Caco-2 (cell line): ENCODE measurements at regions not wholly inside any gene's neighbourhood (a gene's known extent, or its start where the extent isn't known, plus 50 kb on each side); places are given as distances from the start of the nearest gene placed in this dataset.

ENCODE experiments used
- BruUV-seq: library from RNA; stranded (reverse); fragments of 400-500 nt; replicated peaks from 2 replicates; lab custom pipeline; 2021; lab: Mats Ljungman, UMichigan
- CTCF ChIA-PET: fragments of 300-600 bp; sonication (Branson Sonifier 250); formaldehyde crosslinking; loops from one replicate; lab custom pipeline; 2022; ENCODE audit warnings: antibody characterized with exemption; lab: Charles Lee
- POLR2A ChIA-PET: fragments of 300-600 bp; sonication (Branson Sonifier 250); formaldehyde crosslinking; loops from one replicate; lab custom pipeline; 2022; ENCODE audit warnings: antibody characterized with exemption; lab: Charles Lee
- DNase-seq, 2 experiments: peaks; one replicate each; pipeline versions ENCODE4 v3.0.0 to v3.0.0-alpha.2; 2020 to 2022
- H3K27me3 ChIP-seq: replicated peaks from 2 replicates; pipeline ENCODE4 v1.6.0; 2011; ENCODE audit warnings: low read length; ENCODE audit not compliant: control insufficient read depth, insufficient read depth
- H3K36me3 ChIP-seq: 2 replicates; pipeline ENCODE4 v1.5.1; 2011; ENCODE audit warnings: low read length; ENCODE audit not compliant: control insufficient read depth, insufficient read depth
- H3K4me1 ChIP-seq: fragments of 250-450 bp; sonication (Bioruptor Pico); 2 replicates; pipeline ENCODE4 v1.5.1; 2020; ENCODE audit warnings: mild to moderate bottlenecking
- H3K4me3 ChIP-seq: 2 replicates; pipeline ENCODE4 v1.5.1; 2011; ENCODE audit warnings: low read depth, mild to moderate bottlenecking, control low read depth, low read length
- H3K9me3 ChIP-seq: fragments of 250-450 bp; sonication (Bioruptor Pico); 2 replicates; pipeline ENCODE4 v1.5.1; 2020; ENCODE audit warnings: mild to moderate bottlenecking, moderate library complexity
- H3K27ac Mint-ChIP-seq: one replicate; pipeline ENCODE4 v1.8.0; 2022; ENCODE audit warnings: mixed read lengths; ENCODE audit not compliant: unreplicated experiment
- H3K27me3 Mint-ChIP-seq: one replicate; pipeline ENCODE4 v1.8.0; 2022; ENCODE audit warnings: mixed read lengths; ENCODE audit not compliant: insufficient read depth, unreplicated experiment
- H3K36me3 Mint-ChIP-seq: one replicate; pipeline ENCODE4 v1.8.0; 2022; ENCODE audit warnings: mild to moderate bottlenecking, mixed read lengths; ENCODE audit not compliant: insufficient read depth, unreplicated experiment
- H3K4me1 Mint-ChIP-seq: one replicate; pipeline ENCODE4 v1.8.0; 2022; ENCODE audit warnings: low read depth, mixed read lengths; ENCODE audit not compliant: unreplicated experiment
- H3K4me3 Mint-ChIP-seq: one replicate; pipeline ENCODE4 v1.8.0; 2022; ENCODE audit warnings: mild to moderate bottlenecking, moderate library complexity, mixed read lengths; ENCODE audit not compliant: unreplicated experiment
- H3K9me3 Mint-ChIP-seq: one replicate; pipeline ENCODE4 v1.8.0; 2022; ENCODE audit warnings: mixed read lengths; ENCODE audit not compliant: unreplicated experiment
- CTCF ChIP-seq, 2 experiments: fragments of 200-600 bp in 1 of 2; IDR thresholded peaks; 1 replicate in 1 of 2; 2 replicates in 1 of 2; pipeline versions ENCODE4 v1.5.1 to v1.8.0; 2011 to 2022; ENCODE audit warnings: antibody characterized with exemption in 1 of 2, control low read depth in 1 of 2, inconsistent platforms in 1 of 2, low read depth in 1 of 2, low read length in 1 of 2, mild to moderate bottlenecking in 1 of 2, moderate library complexity in 1 of 2; ENCODE audit not compliant: insufficient read depth in 1 of 2, severe bottlenecking in 1 of 2, unreplicated experiment in 1 of 2
- intact Hi-C: fragments of 100-400 bp; cut with micrococcal nuclease; formaldehyde crosslinking; loops from one replicate; pipeline ENCODE4 v1.10.0; 2022; ENCODE audit not compliant: unreplicated experiment

GRCh38 chr16:9300252-9300651 lies 208.8 kb downstream of the HAPSTR1 start:
- Histone ChIP-seq H3K4me3 (no peak overlapping the region), H3K9me3 (no peaks in the 10 kb centered on the region), H3K4me1 (no peaks in the 10 kb centered on the region), H3K27me3 (no peaks in the 10 kb centered on the region), H3K36me3 (no peaks in the 10 kb centered on the region)
- H3K36me3 Mint-ChIP-seq, result no peaks in the 10 kb centered on the region
- no peak for DNase-seq
- no peaks in the 10 kb centered on the region for H3K4me1 Mint-ChIP-seq
- no peak for TF ChIP-seq CTCF (IDR thresholded peaks at IDR 0.05; ENCODE audit: insufficient read depth in 1 of 2, low read depth in 1 of 2, low read length in 1 of 2, severe bottlenecking in 1 of 2, unreplicated experiment in 1 of 2)
- H3K27me3 Mint-ChIP-seq, result no peaks in the 10 kb centered on the region
- no peak overlapping the region for H3K4me3 Mint-ChIP-seq
- BruUV-seq, result no TSS peak
- CTCF ChIA-PET, result no interaction called here
- intact Hi-C loops, result no loop called here
- no peak overlapping the region for H3K27ac Mint-ChIP-seq
- POLR2A ChIA-PET, result no interaction called here
- no peaks in the 10 kb centered on the region for H3K9me3 Mint-ChIP-seq

GRCh38 chr16:9302072-9302471 lies 210.6 kb downstream of the HAPSTR1 start:
- no peak for DNase-seq
- CTCF ChIA-PET, result no interaction called here
- Histone ChIP-seq H3K27me3 (no peaks in the 10 kb centered on the region), H3K9me3 (no peaks in the 10 kb centered on the region), H3K4me3 (no peak overlapping the region), H3K4me1 (no peaks in the 10 kb centered on the region), H3K36me3 (no peaks in the 10 kb centered on the region)
- Mint-ChIP-seq H3K36me3 (no peaks in the 10 kb centered on the region), H3K4me1 (no peaks in the 10 kb centered on the region), H3K27ac (no peak overlapping the region), H3K9me3 (no peaks in the 10 kb centered on the region), H3K4me3 (no peak overlapping the region), H3K27me3 (no peaks in the 10 kb centered on the region)
- POLR2A ChIA-PET, result no interaction called here
- no TSS peak for BruUV-seq
- no peak for TF ChIP-seq CTCF (IDR thresholded peaks at IDR 0.05; ENCODE audit: insufficient read depth in 1 of 2, low read depth in 1 of 2, low read length in 1 of 2, severe bottlenecking in 1 of 2, unreplicated experiment in 1 of 2)
- intact Hi-C loops, result no loop called here

- DNase-seq, result no peak
- Histone ChIP-seq H3K9me3 (no peaks in the 10 kb centered on the region), H3K4me1 (peaks cover 9% of the 10 kb centered on the region; the same call in 1 of the 2 replicates), H3K4me3 (no peak overlapping the region), H3K36me3 (no peaks in the 10 kb centered on the region), H3K27me3 (no peaks in the 10 kb centered on the region)
- CTCF ChIA-PET, result no interaction called here
- no peaks in the 10 kb centered on the region for H3K36me3 Mint-ChIP-seq
- H3K9me3 Mint-ChIP-seq, result no peaks in the 10 kb centered on the region
- POLR2A ChIA-PET, result no interaction called here
- no TSS peak for BruUV-seq
- H3K4me1 Mint-ChIP-seq, result no peaks in the 10 kb centered on the region
- H3K27ac Mint-ChIP-seq, result no peak overlapping the region
- H3K4me3 Mint-ChIP-seq, result no peak overlapping the region
- intact Hi-C loops, result no loop called here
- H3K27me3 Mint-ChIP-seq, result no peaks in the 10 kb centered on the region
- TF ChIP-seq CTCF (IDR thresholded peaks at IDR 0.05; ENCODE audit: insufficient read depth in 1 of 2, low read depth in 1 of 2, low read length in 1 of 2, severe bottlenecking in 1 of 2, unreplicated experiment in 1 of 2), result no peak
Observed at GRCh38 chr16:9306753-9307152, 215.3 kb downstream of the HAPSTR1 start.
